Esophagus squamous epithelium (tissue), 5 donors: ENCODE measurements at regions not wholly inside any gene's neighbourhood (a gene's known extent, or its start where the extent isn't known, plus 50 kb on each side); places are given as distances from the start of the nearest gene placed in this dataset.

ENCODE experiments used
- DNase-seq: peaks from one replicate; lab custom pipeline; 2025; lab: John Stamatoyannopoulos, UW
- H3K27ac ChIP-seq, 4 donors: fragments of 200-600 bp; sonication (generic); one replicate each; pipeline ENCODE4 v1.5.1; 2016 to 2019; ENCODE audit warnings: mild to moderate bottlenecking in 1 of 4
- H3K27me3 ChIP-seq, 4 donors: fragments of 200-600 bp; sonication (generic); 1 replicate in 3 of 4; 2 replicates in 1 of 4; pipeline versions ENCODE4 v1.5.1 to v1.6.0; 2017 to 2021; ENCODE audit warnings: antibody characterized with exemption in 1 of 4
- H3K36me3 ChIP-seq, 3 donors: fragments of 200-600 bp; sonication (generic); one replicate each; pipeline ENCODE4 v1.5.1; 2016 to 2019
- H3K4me1 ChIP-seq, 3 donors: fragments of 200-600 bp; sonication (generic); one replicate each; pipeline ENCODE4 v1.5.1; 2017 to 2019
- H3K4me3 ChIP-seq, 4 donors: fragments of 200-600 bp; sonication (generic); 1 replicate in 3 of 4; 2 replicates in 1 of 4; pipeline ENCODE4 v1.5.1; 2016 to 2019; ENCODE audit warnings: mild to moderate bottlenecking in 2 of 4, moderate library complexity in 1 of 4
- H3K9me3 ChIP-seq, 3 donors: fragments of 200-600 bp; sonication (generic); one replicate each; pipeline ENCODE4 v1.5.1; 2016 to 2019
- POLR2A ChIP-seq, 4 donors: fragments of 450-650 bp; IDR thresholded peaks; one replicate each; pipeline ENCODE4 v1.6.1; 2017; ENCODE audit warnings: antibody characterized with exemption in 4 of 4, mild to moderate bottlenecking in 4 of 4, moderate library complexity in 3 of 4
- WGBS, 2 donors: methylation state at CpG; one replicate each; pipeline ENCODE4 v1.1.5; 2018; 5-methylcytosine and 5-hydroxymethylcytosine counted together
- intact Hi-C: fragments of 100-400 bp; cut with DNase I; formaldehyde crosslinking; loops from one replicate; pipeline ENCODE4 v1.15.0; 2022
- TF ChIP-seq, protein P1 (sequence below), 6 experiments: fragments of 450-650 bp in 4 of 6; fragments of 200-600 bp in 2 of 6; sonication (generic) in 2 of 6; IDR thresholded peaks; one replicate each; pipeline ENCODE4 v1.5.1; 2016 to 2019; ENCODE audit warnings: antibody characterized with exemption in 6 of 6, mild to moderate bottlenecking in 4 of 6, moderate library complexity in 4 of 6
- donor health status: DM: yes; HTN: yes; CAD: no.

DNA sequence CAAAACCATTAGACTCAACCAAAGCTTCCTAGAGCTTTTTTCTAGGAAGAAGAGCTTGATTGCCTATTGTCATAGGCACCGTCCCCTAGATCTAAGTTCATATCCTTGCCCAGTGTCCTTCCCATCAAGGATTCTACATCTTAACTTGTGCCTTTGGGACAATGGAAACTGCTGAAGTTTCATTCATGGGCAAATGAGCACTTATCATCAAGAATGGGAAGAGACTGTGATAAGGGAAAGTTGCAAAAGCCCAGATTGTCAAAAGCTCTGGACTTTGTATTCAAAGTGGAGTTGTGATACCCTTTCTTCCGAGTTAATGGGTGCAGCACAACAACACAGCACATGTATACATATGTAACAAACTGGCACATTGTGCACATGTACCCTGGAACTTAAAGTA is 503.0 kb upstream of the KLHL29 start:
- intact Hi-C loops, result no loop called here
- DNase-seq, result no peak
- Histone ChIP-seq H3K36me3 (no peaks in the 10 kb centered on the region), H3K4me1 (no peaks in the 10 kb centered on the region), H3K9me3 (no peaks in the 10 kb centered on the region), H3K27ac (no peak overlapping the region), H3K4me3 (no peak overlapping the region), H3K27me3 (no peaks in the 10 kb centered on the region)
- WGBS, 2 donors, result 59 to 68% methylated on average over 2 of the region's 2 CpGs
- no peak for TF ChIP-seq POLR2A (IDR thresholded peaks at IDR 0.05)
- TF ChIP-seq, protein P1, sequence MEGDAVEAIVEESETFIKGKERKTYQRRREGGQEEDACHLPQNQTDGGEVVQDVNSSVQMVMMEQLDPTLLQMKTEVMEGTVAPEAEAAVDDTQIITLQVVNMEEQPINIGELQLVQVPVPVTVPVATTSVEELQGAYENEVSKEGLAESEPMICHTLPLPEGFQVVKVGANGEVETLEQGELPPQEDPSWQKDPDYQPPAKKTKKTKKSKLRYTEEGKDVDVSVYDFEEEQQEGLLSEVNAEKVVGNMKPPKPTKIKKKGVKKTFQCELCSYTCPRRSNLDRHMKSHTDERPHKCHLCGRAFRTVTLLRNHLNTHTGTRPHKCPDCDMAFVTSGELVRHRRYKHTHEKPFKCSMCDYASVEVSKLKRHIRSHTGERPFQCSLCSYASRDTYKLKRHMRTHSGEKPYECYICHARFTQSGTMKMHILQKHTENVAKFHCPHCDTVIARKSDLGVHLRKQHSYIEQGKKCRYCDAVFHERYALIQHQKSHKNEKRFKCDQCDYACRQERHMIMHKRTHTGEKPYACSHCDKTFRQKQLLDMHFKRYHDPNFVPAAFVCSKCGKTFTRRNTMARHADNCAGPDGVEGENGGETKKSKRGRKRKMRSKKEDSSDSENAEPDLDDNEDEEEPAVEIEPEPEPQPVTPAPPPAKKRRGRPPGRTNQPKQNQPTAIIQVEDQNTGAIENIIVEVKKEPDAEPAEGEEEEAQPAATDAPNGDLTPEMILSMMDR (IDR thresholded peaks at IDR 0.05), result no peak

DNA sequence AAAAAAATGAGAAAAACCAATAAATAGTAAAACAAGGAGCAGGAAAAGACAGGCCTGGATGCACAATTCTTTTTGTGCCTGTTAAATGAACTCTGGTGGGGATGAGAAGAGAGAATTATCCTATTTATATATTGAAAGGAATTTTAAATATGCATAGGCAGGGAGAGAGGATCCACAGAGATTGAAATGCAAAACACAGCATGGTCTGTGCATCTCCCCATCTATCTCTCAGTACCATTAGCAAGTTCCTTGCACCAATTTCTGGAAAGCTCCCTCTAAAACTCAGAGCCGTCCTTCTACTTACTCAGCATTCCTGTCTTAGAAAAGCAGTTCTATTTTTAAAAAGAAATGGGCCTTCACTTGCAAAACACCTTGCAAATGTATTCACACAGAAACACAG is 502.3 kb upstream of the KLHL29 start:
- no peak overlapping the region for H3K27ac ChIP-seq
- H3K9me3 ChIP-seq, result no peaks in the 10 kb centered on the region
- 33 to 42% methylated on average over 1 of the region's 1 CpG for WGBS, 2 donors
- H3K36me3 ChIP-seq, result no peaks in the 10 kb centered on the region
- no peak overlapping the region for H3K4me3 ChIP-seq
- H3K27me3 ChIP-seq, result no peaks in the 10 kb centered on the region
- TF ChIP-seq, protein P1 (IDR thresholded peaks at IDR 0.05), result no peak
- TF ChIP-seq POLR2A (IDR thresholded peaks at IDR 0.05), result no peak
- H3K4me1 ChIP-seq, result no peaks in the 10 kb centered on the region
- intact Hi-C loops, result no loop called here
- no peak for DNase-seq

DNA sequence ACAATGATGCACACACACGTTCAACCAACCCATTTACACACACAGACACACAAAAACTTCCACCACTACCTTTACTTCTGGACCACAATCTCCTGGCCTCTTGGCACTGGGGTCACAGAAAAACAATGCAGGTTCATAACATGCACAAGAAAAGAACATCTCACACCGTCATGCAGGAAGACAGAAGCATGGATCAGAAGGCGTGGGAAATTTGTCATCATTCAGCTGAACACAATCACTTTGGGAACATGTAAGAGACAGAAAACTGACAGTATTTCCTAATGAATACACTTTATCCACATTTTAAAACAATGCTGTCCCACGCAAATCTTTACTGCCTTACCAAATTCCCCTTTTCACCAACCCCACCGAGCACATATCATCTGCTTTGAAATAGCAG is 501.9 kb upstream of the KLHL29 start:
- Histone ChIP-seq H3K4me1 (no peaks in the 10 kb centered on the region), H3K9me3 (no peaks in the 10 kb centered on the region), H3K27me3 (no peaks in the 10 kb centered on the region), H3K4me3 (no peak overlapping the region), H3K27ac (no peak overlapping the region), H3K36me3 (no peaks in the 10 kb centered on the region)
- TF ChIP-seq, protein P1 (IDR thresholded peaks at IDR 0.05), result no peak
- no peak for TF ChIP-seq POLR2A (IDR thresholded peaks at IDR 0.05)
- intact Hi-C loops, result no loop called here
- no peak for DNase-seq
- WGBS, 2 donors, result 57 to 63% methylated on average over 5 of the region's 5 CpGs

DNA sequence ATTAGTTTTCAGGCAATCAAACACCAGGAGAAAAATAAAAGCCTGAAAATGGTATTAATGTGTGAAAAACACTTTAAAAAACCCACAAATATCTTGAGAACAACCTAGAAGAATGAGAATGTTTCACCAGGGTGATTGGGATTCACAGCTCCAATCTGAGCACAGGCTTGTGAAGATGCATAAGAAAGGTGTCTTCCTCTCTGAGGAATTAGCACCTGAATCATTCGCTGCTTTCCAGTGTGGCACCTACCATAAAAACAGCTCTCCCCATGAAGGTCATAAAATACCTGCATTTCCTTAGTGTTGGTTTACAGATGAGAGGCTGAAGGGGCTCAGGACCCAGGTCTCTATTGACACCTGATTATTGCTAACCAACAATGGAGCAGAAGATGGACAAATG is 499.7 kb upstream of the KLHL29 start:
- intact Hi-C loops, result no loop called here
- no peaks in the 10 kb centered on the region for H3K36me3 ChIP-seq

DNA sequence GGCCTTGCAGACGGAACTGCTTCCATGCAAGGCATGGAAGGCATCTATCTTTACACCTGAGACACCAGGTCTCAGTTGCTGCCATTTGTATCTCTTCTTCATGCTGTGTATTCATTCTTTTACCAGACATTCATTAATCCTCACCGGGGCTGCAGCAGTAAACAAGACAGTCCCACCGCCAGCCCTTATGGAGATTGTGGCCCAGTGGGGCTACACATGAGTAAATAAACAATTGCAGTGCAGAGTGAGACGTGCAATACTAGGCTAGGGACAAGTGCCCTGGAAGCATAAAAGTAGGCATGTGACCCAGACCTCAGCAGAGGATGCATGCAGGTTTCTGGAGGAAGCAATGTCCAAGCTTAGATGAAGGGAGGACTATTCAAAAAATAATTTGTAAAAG is 497.6 kb upstream of the KLHL29 start:
- WGBS, 2 donors, result 45 to 60% methylated on average over 4 of the region's 4 CpGs
- DNase-seq, result no peak
- Histone ChIP-seq H3K4me1 (no peaks in the 10 kb centered on the region), H3K27me3 (no peaks in the 10 kb centered on the region), H3K4me3 (no peak overlapping the region), H3K36me3 (no peaks in the 10 kb centered on the region), H3K27ac (no peak overlapping the region), H3K9me3 (no peaks in the 10 kb centered on the region)
- intact Hi-C loops, result no loop called here
- TF ChIP-seq, protein P1 (IDR thresholded peaks at IDR 0.05), result no peak
- no peak for TF ChIP-seq POLR2A (IDR thresholded peaks at IDR 0.05)

More for the DNA sequence above, 499.7 kb upstream of the KLHL29 start:
- TF ChIP-seq POLR2A (IDR thresholded peaks at IDR 0.05), result no peak
- TF ChIP-seq, protein P1 (IDR thresholded peaks at IDR 0.05), result no peak
- Histone ChIP-seq H3K27me3 (no peaks in the 10 kb centered on the region), H3K27ac (no peak overlapping the region), H3K4me1 (no peaks in the 10 kb centered on the region), H3K4me3 (no peak overlapping the region), H3K9me3 (no peaks in the 10 kb centered on the region)
- WGBS, 2 donors, result 63 to 64% methylated on average over 1 of the region's 1 CpG
- DNase-seq, result no peak
